ENCODE measurements at regions not wholly inside any gene's neighbourhood (a gene's known extent, or its start where the extent isn't known, plus 50 kb on each side); places are given as distances from the start of the nearest gene placed in this dataset.

GRCh38 chr11:70614034-70614681 is 215.8 kb downstream of the CTTN start (continued):
- no peak for TF ChIP-seq DLX4 (CRISPR knock-in tag; IDR thresholded peaks at IDR 0.05)
- TF ChIP-seq MLLT1 (IDR thresholded peaks at IDR 0.05): no peak
- no peak for TF ChIP-seq SLC30A9 (CRISPR knock-in tag; IDR thresholded peaks at IDR 0.05)
- TF ChIP-seq SREBF2 (CRISPR knock-in tag; IDR thresholded peaks at IDR 0.05): no peak
- TF ChIP-seq MYNN (IDR thresholded peaks at IDR 0.05): no peak
- no peak for TF ChIP-seq MYNN (CRISPR knock-in tag; IDR thresholded peaks at IDR 0.05)

GRCh38 chr11:70615036-70615875 is 216.9 kb downstream of the CTTN start:
- H3K4me2 ChIP-seq (ENCODE audit: insufficient read depth, low read length): no peak overlapping the region

More at GRCh38 chr11:70615036-70615875, 216.9 kb downstream of the CTTN start:
- WGBS (ENCODE audit: insufficient coverage, low coverage, missing lambda C conversion rate): under 1% methylated on average over 18 of the region's 18 CpGs
- no peaks in the 10 kb centered on the region for H3K9me3 ChIP-seq (replicated peaks; ENCODE audit: control insufficient read depth, insufficient read depth, low read depth, low read length)
- BruUV-seq (replicated peaks): no TSS peak
- H3K27ac ChIP-seq (ENCODE audit: extremely low read depth, low read depth, low read length): no peak overlapping the region
- no peak for ATAC-seq
- CTCF ChIA-PET (ENCODE audit: low intra/inter-chr PET ratio): no interaction called here
- intact Hi-C loops (cut with micrococcal nuclease): no loop called here
- TF ChIP-seq MIER1 (IDR thresholded peaks at IDR 0.05; ENCODE audit: low read depth): no peak
- TF ChIP-seq ZNF224 (CRISPR knock-in tag; IDR thresholded peaks at IDR 0.05): peak; percentile 92
- 0 out of 6 replicates have a peak, but pooled peaks of 1 of the 3 experiments have one; percentile 3 for TF ChIP-seq CTCF (IDR thresholded peaks at IDR 0.05 in 2 of 3, conservative IDR thresholded peaks at IDR 0.05 in 1 of 3; ENCODE audit: insufficient read depth in 2 of 3, low read depth in 1 of 3, low read length in 3 of 3)
- no peaks in the 10 kb centered on the region; a peak in 1 of 5 replicates for H3K4me1 ChIP-seq (replicated peaks in 1 of 2; ENCODE audit: control insufficient read depth in 2 of 2, insufficient read depth in 2 of 2, low read length in 2 of 2)
- no peak for FAIRE-seq
- no peak for DNase-seq (ENCODE audit: extremely low read depth in 1 of 4, low spot score in 3 of 4)
- H3K9ac ChIP-seq (ENCODE audit: insufficient read depth in 1 of 2, low read depth in 2 of 2, low read length in 2 of 2): no peak overlapping the region
- POLR2A ChIA-PET: interaction anchor here (0.5 kb wide), 1 partner anchor 161 kb away, joined by 4 read pairs; no protein-coding TSS in a partner anchor
- H3K9me1 ChIP-seq (ENCODE audit: control insufficient read depth, insufficient read depth, low read length): no peaks in the 10 kb centered on the region
- no peaks in the 10 kb centered on the region for H3K79me2 ChIP-seq (ENCODE audit: control insufficient read depth, insufficient read depth, low read length)
- in situ Hi-C loops (cut with MboI): no loop called here
- H4K20me1 ChIP-seq (replicated peaks; ENCODE audit: control insufficient read depth, insufficient read depth, low read length): peaks cover 4% of the 10 kb centered on the region; the same call in 1 of the 2 replicates
- H2AFZ ChIP-seq (ENCODE audit: low read depth, low read length): no peak overlapping the region
- peaks cover 5 to 69% of the 10 kb centered on the region in 2 experiments for H3K27me3 ChIP-seq (ENCODE audit: control insufficient read depth in 2 of 2, insufficient read depth in 2 of 2, low read length in 2 of 2)
- no peaks in the 10 kb centered on the region for H3K36me3 ChIP-seq (ENCODE audit: control insufficient read depth, insufficient read depth, low read length)
- H3K4me3 ChIP-seq: no peak overlapping the region

Data from K562 (cell line).